IgD-negative memory B cell (primary cell): ENCODE measurements at regions not wholly inside any gene's neighbourhood (a gene's known extent, or its start where the extent isn't known, plus 50 kb on each side); places are given as distances from the start of the nearest gene placed in this dataset.
"Not testable (repeated sequence)": the region's sequence is repeated elsewhere in the genome, so short reads cannot be mapped to it uniquely, and the experiment has no call there.

ENCODE experiments used
- H3K27ac Mint-ChIP-seq, 3 donors: one replicate each; pipeline ENCODE4 v1.8.0; 2020 to 2022; ENCODE audit warnings: mild to moderate bottlenecking in 3 of 3, mixed read lengths in 3 of 3, moderate library complexity in 1 of 3
- H3K27me3 Mint-ChIP-seq: one replicate; pipeline ENCODE4 v1.8.0; 2021; ENCODE audit warnings: mixed read lengths
- H3K36me3 Mint-ChIP-seq: one replicate; pipeline ENCODE4 v1.8.0; 2020; ENCODE audit warnings: mild to moderate bottlenecking, mixed read lengths
- H3K4me1 Mint-ChIP-seq, 3 donors: one replicate each; pipeline ENCODE4 v1.8.0; 2020 to 2022; ENCODE audit warnings: mixed read lengths in 3 of 3, mild to moderate bottlenecking in 1 of 3
- H3K4me3 Mint-ChIP-seq, 4 donors: one replicate each; pipeline ENCODE4 v1.8.0; 2020 to 2022; ENCODE audit warnings: mild to moderate bottlenecking in 4 of 4, mixed read lengths in 4 of 4, moderate library complexity in 3 of 4
- H3K9me3 Mint-ChIP-seq, 3 donors: one replicate each; pipeline ENCODE4 v1.8.0; 2020 to 2021; ENCODE audit warnings: mixed read lengths in 3 of 3, mild to moderate bottlenecking in 1 of 3

GRCh38 chr1:213539464-213539863, 448.3 kb upstream of the PROX1 start:
- Mint-ChIP-seq H3K36me3 (no peaks in the 10 kb centered on the region), H3K4me1 (no peaks in the 10 kb centered on the region), H3K9me3 (no peaks in the 10 kb centered on the region), H3K4me3 (no peak overlapping the region), H3K27me3 (no peaks in the 10 kb centered on the region), H3K27ac (no peak overlapping the region)

GRCh38 chr1:213541641-213542040, 446.1 kb upstream of the PROX1 start:
- Mint-ChIP-seq H3K4me3 (no peak overlapping the region), H3K4me1 (no peaks in the 10 kb centered on the region), H3K36me3 (no peaks in the 10 kb centered on the region), H3K27me3 (no peaks in the 10 kb centered on the region), H3K9me3 (no peaks in the 10 kb centered on the region), H3K27ac (no peak overlapping the region)

GRCh38 chr1:213545181-213545580, 442.6 kb upstream of the PROX1 start:
- H3K27ac Mint-ChIP-seq, H3K4me3 Mint-ChIP-seq, H3K36me3 Mint-ChIP-seq, H3K27me3 Mint-ChIP-seq, H3K4me1 Mint-ChIP-seq, H3K9me3 Mint-ChIP-seq: not testable (repeated sequence)

GRCh38 chr1:213549982-213550381, 437.8 kb upstream of the PROX1 start:
- no peak overlapping the region for H3K4me3 Mint-ChIP-seq
- peaks cover 0 to 3% (median 1%) of the 10 kb centered on the region in 3 donors for H3K9me3 Mint-ChIP-seq
- H3K27me3 Mint-ChIP-seq: no peaks in the 10 kb centered on the region
- no peaks in the 10 kb centered on the region for H3K36me3 Mint-ChIP-seq
- no peak overlapping the region for H3K27ac Mint-ChIP-seq
- no peaks in the 10 kb centered on the region for H3K4me1 Mint-ChIP-seq

GRCh38 chr1:213550804-213551203, 437.0 kb upstream of the PROX1 start:
- Mint-ChIP-seq H3K4me3 (no peak overlapping the region), H3K27ac (no peak overlapping the region), H3K9me3 (peaks cover 0 to 3% (median 1%) of the 10 kb centered on the region in 3 donors), H3K36me3 (no peaks in the 10 kb centered on the region), H3K4me1 (no peaks in the 10 kb centered on the region), H3K27me3 (no peaks in the 10 kb centered on the region)

GRCh38 chr1:213552045-213552444, 435.7 kb upstream of the PROX1 start:
- Mint-ChIP-seq H3K4me1 (no peaks in the 10 kb centered on the region), H3K27me3 (no peaks in the 10 kb centered on the region), H3K36me3 (no peaks in the 10 kb centered on the region), H3K4me3 (no peak overlapping the region), H3K27ac (no peak overlapping the region), H3K9me3 (peaks cover 0 to 3% (median 1%) of the 10 kb centered on the region in 3 donors)

- Mint-ChIP-seq H3K4me1 (no peaks in the 10 kb centered on the region), H3K27ac (peak overlapping the region in 1 of 3 donors; percentile 50), H3K4me3 (no peak overlapping the region), H3K36me3 (no peaks in the 10 kb centered on the region), H3K9me3 (peaks cover 4 to 11% (median 5%) of the 10 kb centered on the region in 3 donors), H3K27me3 (no peaks in the 10 kb centered on the region)
Measured at GRCh38 chr1:213560226-213560625, 427.5 kb upstream of the PROX1 start.

GRCh38 chr1:213561870-213562269, 425.9 kb upstream of the PROX1 start:
- no peaks in the 10 kb centered on the region for H3K27me3 Mint-ChIP-seq
- no peaks in the 10 kb centered on the region for H3K4me1 Mint-ChIP-seq
- H3K27ac Mint-ChIP-seq: no peak overlapping the region
- H3K9me3 Mint-ChIP-seq: peaks cover 4 to 18% (median 7%) of the 10 kb centered on the region in 3 donors
- H3K4me3 Mint-ChIP-seq: no peak overlapping the region
- no peaks in the 10 kb centered on the region for H3K36me3 Mint-ChIP-seq

GRCh38 chr1:213564215-213564659, 423.5 kb upstream of the PROX1 start:
- H3K36me3 Mint-ChIP-seq: no peaks in the 10 kb centered on the region
- H3K4me1 Mint-ChIP-seq: no peaks in the 10 kb centered on the region
- peaks cover 4 to 23% (median 7%) of the 10 kb centered on the region in 3 donors for H3K9me3 Mint-ChIP-seq
- no peak overlapping the region for H3K4me3 Mint-ChIP-seq
- no peaks in the 10 kb centered on the region for H3K27me3 Mint-ChIP-seq
- no peak overlapping the region for H3K27ac Mint-ChIP-seq

- Mint-ChIP-seq H3K4me3 (no peak overlapping the region), H3K27ac (no peak overlapping the region), H3K9me3 (peaks cover 6 to 19% (median 8%) of the 10 kb centered on the region in 3 donors), H3K27me3 (peaks cover 6% of the 10 kb centered on the region), H3K36me3 (no peaks in the 10 kb centered on the region), H3K4me1 (no peaks in the 10 kb centered on the region)
Measured at GRCh38 chr1:213568929-213569815, 418.6 kb upstream of the PROX1 start.

- Mint-ChIP-seq H3K4me1 (no peaks in the 10 kb centered on the region), H3K36me3 (no peaks in the 10 kb centered on the region), H3K27ac (no peak overlapping the region), H3K4me3 (no peak overlapping the region), H3K27me3 (peaks cover 6% of the 10 kb centered on the region), H3K9me3 (peaks cover 5 to 13% (median 5%) of the 10 kb centered on the region in 3 donors)
Measured at GRCh38 chr1:213569816-213570150, 418.0 kb upstream of the PROX1 start.

- Mint-ChIP-seq H3K4me1 (no peaks in the 10 kb centered on the region), H3K27ac (no peak overlapping the region), H3K4me3 (no peak overlapping the region), H3K9me3 (peaks cover 4 to 12% (median 5%) of the 10 kb centered on the region in 3 donors), H3K36me3 (no peaks in the 10 kb centered on the region), H3K27me3 (peaks cover 6% of the 10 kb centered on the region)
Measured at GRCh38 chr1:213570487-213570886, 417.3 kb upstream of the PROX1 start.

GRCh38 chr1:213571419-213571818, 416.4 kb upstream of the PROX1 start:
- Mint-ChIP-seq H3K27me3 (peaks cover 6% of the 10 kb centered on the region), H3K36me3 (no peaks in the 10 kb centered on the region), H3K9me3 (peaks cover 3 to 9% (median 5%) of the 10 kb centered on the region in 3 donors), H3K4me1 (no peaks in the 10 kb centered on the region), H3K27ac (no peak overlapping the region), H3K4me3 (no peak overlapping the region)

GRCh38 chr1:213571843-213572242, 415.9 kb upstream of the PROX1 start:
- no peak overlapping the region for H3K4me3 Mint-ChIP-seq
- H3K27me3 Mint-ChIP-seq: peaks cover 6% of the 10 kb centered on the region
- H3K4me1 Mint-ChIP-seq: no peaks in the 10 kb centered on the region
- no peaks in the 10 kb centered on the region for H3K36me3 Mint-ChIP-seq
- no peak overlapping the region for H3K27ac Mint-ChIP-seq
- peaks cover 2 to 8% (median 5%) of the 10 kb centered on the region in 3 donors for H3K9me3 Mint-ChIP-seq

GRCh38 chr1:213572912-213573647, 414.7 kb upstream of the PROX1 start:
- Mint-ChIP-seq H3K4me1 (no peaks in the 10 kb centered on the region), H3K27me3 (peaks cover 6% of the 10 kb centered on the region), H3K4me3 (no peak overlapping the region)

More at GRCh38 chr1:213572912-213573647, 414.7 kb upstream of the PROX1 start:
- Mint-ChIP-seq H3K9me3 (peaks cover 2 to 14% (median 8%) of the 10 kb centered on the region in 3 donors), H3K27ac (no peak overlapping the region), H3K36me3 (no peaks in the 10 kb centered on the region)
